ENCODE measurements at regions not wholly inside any gene's neighbourhood (a gene's known extent, or its start where the extent isn't known, plus 50 kb on each side); places are given as distances from the start of the nearest gene placed in this dataset.
"Not testable (repeated sequence)": the region's sequence is repeated elsewhere in the genome, so short reads cannot be mapped to it uniquely, and the experiment has no call there.

GRCh38 chr22:22734395-22735272, 90.2 kb downstream of the GGTLC2 start:
- not testable (repeated sequence) for TF ChIP-seq CTCF, POLR2A (IDR thresholded peaks at IDR 0.05)
